Urothelium cell line (cell line): ENCODE measurements at regions not wholly inside any gene's neighbourhood (a gene's known extent, or its start where the extent isn't known, plus 50 kb on each side); places are given as distances from the start of the nearest gene placed in this dataset.
A peak's percentile ranks its signal among the peaks of the same experiment; 100 is the strongest.

Experiments
- DNase-seq: peaks from one replicate; pipeline ENCODE4 v3.0.0; 2011; ENCODE audit warnings: low spot score, mixed read lengths
- FAIRE-seq: peaks from 2 replicates; lab custom pipeline; 2011; peaks lifted over from hg19 to GRCh38; lab: Jason Lieb, UNC

- DNase-seq (peak; percentile 33), FAIRE-seq (no peak)
Observed at GRCh38 chr1:187294421-187295201, 465.9 kb downstream of the PLA2G4A start.

GRCh38 chr1:187300081-187300480 is 471.3 kb downstream of the PLA2G4A start:
- DNase-seq (no peak), FAIRE-seq (no peak)

- DNase-seq (peak; percentile 14), FAIRE-seq (no peak)
Observed at GRCh38 chr1:187306710-187307415, 478.1 kb downstream of the PLA2G4A start.

GRCh38 chr1:187310038-187310631 is 481.4 kb downstream of the PLA2G4A start:
- FAIRE-seq (no peak), DNase-seq (no peak)

GRCh38 chr1:187313115-187313514 is 484.4 kb downstream of the PLA2G4A start:
- no peak for DNase-seq
- no peak for FAIRE-seq

- DNase-seq (no peak), FAIRE-seq (no peak)
Observed at GRCh38 chr1:187326557-187326956, 497.8 kb downstream of the PLA2G4A start.

GRCh38 chr1:187336441-187337168 is 507.9 kb downstream of the PLA2G4A start:
- no peak for DNase-seq
- FAIRE-seq = no peak

- DNase-seq (no peak), FAIRE-seq (no peak)
Observed at GRCh38 chr1:187338762-187339412, 510.1 kb downstream of the PLA2G4A start.

- DNase-seq (no peak), FAIRE-seq (no peak)
Observed at GRCh38 chr1:187342495-187342894, 513.7 kb downstream of the PLA2G4A start.

- FAIRE-seq (no peak), DNase-seq (no peak)
Observed at GRCh38 chr1:187374082-187374481, 545.3 kb downstream of the PLA2G4A start.

GRCh38 chr1:187374742-187375141 is 546.0 kb downstream of the PLA2G4A start:
- no peak for DNase-seq
- no peak for FAIRE-seq

GRCh38 chr1:187383366-187383765 is 554.6 kb downstream of the PLA2G4A start:
- no peak for DNase-seq
- FAIRE-seq = no peak

GRCh38 chr1:187384504-187384903 is 555.8 kb downstream of the PLA2G4A start:
- FAIRE-seq = no peak
- DNase-seq = no peak

GRCh38 chr1:187390215-187390818 is 561.6 kb downstream of the PLA2G4A start:
- peak; percentile 26 for DNase-seq
- FAIRE-seq = no peak

- DNase-seq (no peak), FAIRE-seq (no peak)
Observed at GRCh38 chr1:187396226-187396625, 567.5 kb downstream of the PLA2G4A start.

- FAIRE-seq = no peak
- DNase-seq = no peak
Observed at GRCh38 chr1:187396929-187397796, 568.4 kb downstream of the PLA2G4A start.

- peak; percentile 7 for DNase-seq
- no peak for FAIRE-seq
Observed at GRCh38 chr1:187408212-187409004, 579.7 kb downstream of the PLA2G4A start.

GRCh38 chr1:187409341-187409740 is 580.6 kb downstream of the PLA2G4A start:
- no peak for FAIRE-seq

GRCh38 chr1:187411118-187411517 is 582.4 kb downstream of the PLA2G4A start:
- DNase-seq = no peak
- no peak for FAIRE-seq

More at GRCh38 chr1:187409341-187409740, 580.6 kb downstream of the PLA2G4A start:
- no peak for DNase-seq
